ENCODE measurements at regions not wholly inside any gene's neighbourhood (a gene's known extent, or its start where the extent isn't known, plus 50 kb on each side); places are given as distances from the start of the nearest gene placed in this dataset.

GRCh38 chr3:181239441-181239840 lies 249.9 kb upstream of the DNAJC19 start (continued):
- TF ChIP-seq REST (IDR thresholded peaks at IDR 0.05) (no peak), HNF4G (IDR thresholded peaks at IDR 0.05) (no peak), ATF3 (IDR thresholded peaks at IDR 0.05) (no peak), RAD21 (IDR thresholded peaks at IDR 0.05) (no peak)

- no peak overlapping the region for H3K9ac ChIP-seq (ENCODE audit: low read depth in 1 of 2, low read length in 2 of 2)
- no peak overlapping the region for H3K4me3 ChIP-seq (ENCODE audit: low read depth in 1 of 3, low read length in 3 of 3)
- no peaks in the 10 kb centered on the region for H3K36me3 ChIP-seq (ENCODE audit: control insufficient read depth in 4 of 4, insufficient read depth in 3 of 4, low read depth in 1 of 4, low read length in 3 of 4)
- H3K4me1 ChIP-seq (ENCODE audit: control insufficient read depth in 4 of 4, insufficient read depth in 4 of 4, low read length in 3 of 4), result no peaks in the 10 kb centered on the region
- H3K27me3 ChIP-seq (ENCODE audit: control insufficient read depth in 4 of 4, insufficient read depth in 4 of 4, low read length in 3 of 4), result no peaks in the 10 kb centered on the region
- H3K27ac ChIP-seq (ENCODE audit: low read depth in 1 of 2, low read length in 2 of 2), result no peak overlapping the region
- TF ChIP-seq FOXA2 (IDR thresholded peaks at IDR 0.05), result no peak
- no peak for TF ChIP-seq RXRA (IDR thresholded peaks at IDR 0.05)
- TF ChIP-seq JUND (IDR thresholded peaks at IDR 0.05), result no peak
- no peak for TF ChIP-seq SP1 (IDR thresholded peaks at IDR 0.05)
- TF ChIP-seq MAX (IDR thresholded peaks at IDR 0.05), result no peak
- H3K9me3 ChIP-seq (ENCODE audit: control insufficient read depth in 4 of 4, low read length in 3 of 4), result no peaks in the 10 kb centered on the region
- DNase-seq (ENCODE audit: low spot score), result no peak
- 86% methylated on average over 5 of the region's 5 CpGs for WGBS
Observed at GRCh38 chr3:181230258-181230657, 240.7 kb upstream of the DNAJC19 start.

- Histone ChIP-seq H3K36me3 (ENCODE audit: control insufficient read depth in 4 of 4, insufficient read depth in 3 of 4, low read depth in 1 of 4, low read length in 3 of 4) (no peaks in the 10 kb centered on the region), H3K9me3 (ENCODE audit: control insufficient read depth in 4 of 4, low read length in 3 of 4) (no peaks in the 10 kb centered on the region), H3K27ac (ENCODE audit: low read depth in 1 of 2, low read length in 2 of 2) (no peak overlapping the region), H3K4me1 (ENCODE audit: control insufficient read depth in 4 of 4, insufficient read depth in 4 of 4, low read length in 3 of 4) (no peaks in the 10 kb centered on the region), H3K4me3 (ENCODE audit: low read depth in 1 of 3, low read length in 3 of 3) (no peak overlapping the region), H3K9ac (ENCODE audit: low read depth in 1 of 2, low read length in 2 of 2) (no peak overlapping the region), H3K27me3 (ENCODE audit: control insufficient read depth in 4 of 4, insufficient read depth in 4 of 4, low read length in 3 of 4) (peaks cover 0 to 2% (median 0%) of the 10 kb centered on the region in 4 donors)
- no peak for DNase-seq (ENCODE audit: low spot score)
- no peak for TF ChIP-seq HNF4G (IDR thresholded peaks at IDR 0.05)
- no peak for TF ChIP-seq FOXA2 (IDR thresholded peaks at IDR 0.05)
- no peak for TF ChIP-seq ZBTB33 (IDR thresholded peaks at IDR 0.05)
- TF ChIP-seq YY1 (IDR thresholded peaks at IDR 0.05), result no peak
- TF ChIP-seq JUND (IDR thresholded peaks at IDR 0.05), result no peak
- TF ChIP-seq EGR1 (IDR thresholded peaks at IDR 0.05; ENCODE audit: low read depth in 2 of 2), result no peak
- 52% methylated on average over 2 of the region's 2 CpGs for WGBS
Observed at GRCh38 chr3:181213347-181213746, 223.8 kb upstream of the DNAJC19 start.
